GM12891 (cell line): ENCODE measurements at regions not wholly inside any gene's neighbourhood (a gene's known extent, or its start where the extent isn't known, plus 50 kb on each side); places are given as distances from the start of the nearest gene placed in this dataset.

ENCODE experiments used
- POLR2A ChIP-seq: IDR thresholded peaks from 2 replicates; pipeline ENCODE4 v1.6.1; 2011; ENCODE audit warnings: low read depth, low read length, control low read depth
- POLR2AphosphoS5 ChIP-seq: IDR thresholded peaks from 2 replicates; pipeline ENCODE4 v1.6.1; 2011; ENCODE audit warnings: low read depth, low read length, control low read depth
- POU2F2 ChIP-seq: IDR thresholded peaks from 2 replicates; pipeline ENCODE4 v1.6.1; 2011; ENCODE audit warnings: low read depth, mild to moderate bottlenecking, control low read depth, low read length, moderate library complexity
- SPI1 ChIP-seq: IDR thresholded peaks from 2 replicates; pipeline ENCODE4 v1.6.1; 2011; ENCODE audit warnings: low read depth, low read length, control low read depth
- TAF1 ChIP-seq: IDR thresholded peaks from 2 replicates; pipeline ENCODE4 v1.6.1; 2011; ENCODE audit warnings: low read depth, low read length, control low read depth

DNA sequence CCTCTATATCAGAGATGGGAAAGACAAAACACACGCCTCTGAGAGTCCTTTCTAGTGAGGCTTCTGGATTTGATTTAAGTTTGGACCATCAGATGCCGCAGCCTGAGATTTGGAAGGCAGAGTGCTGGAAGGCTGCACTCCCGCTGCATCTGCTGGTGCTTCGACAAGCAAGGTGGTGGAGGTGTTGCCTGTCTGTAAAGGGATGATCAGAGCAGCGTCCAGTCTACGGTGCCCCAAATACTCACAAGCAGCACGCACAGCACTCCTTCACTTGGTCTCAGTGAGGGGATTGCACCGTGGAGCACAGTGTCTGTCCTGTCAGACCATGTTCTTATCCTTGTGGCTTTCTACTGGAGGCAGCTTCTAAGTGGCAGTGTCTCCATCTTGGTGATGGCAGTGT, 221.4 kb downstream of the GADD45G start:
- no peak for TF ChIP-seq TAF1
- TF ChIP-seq POLR2A: no peak
- no peak for TF ChIP-seq POLR2AphosphoS5
- no peak for TF ChIP-seq SPI1
- TF ChIP-seq POU2F2: no peak
